ENCODE measurements at regions not wholly inside any gene's neighbourhood (a gene's known extent, or its start where the extent isn't known, plus 50 kb on each side); places are given as distances from the start of the nearest gene placed in this dataset.

- no peak for DNase-seq
Observed at GRCh38 chr2:188078534-188078933, 213.1 kb upstream of the GULP1 start.

GRCh38 chr2:188079196-188079595, 212.5 kb upstream of the GULP1 start:
- no peak for DNase-seq

GRCh38 chr2:188085421-188085820, 206.3 kb upstream of the GULP1 start:
- no peak for DNase-seq

GRCh38 chr2:188089901-188090300, 201.8 kb upstream of the GULP1 start:
- DNase-seq = no peak

- no peak for DNase-seq
Observed at GRCh38 chr2:188091220-188091619, 200.5 kb upstream of the GULP1 start.

- DNase-seq = no peak
Observed at GRCh38 chr2:188092734-188093133, 198.9 kb upstream of the GULP1 start.

GRCh38 chr2:188096910-188097309, 194.8 kb upstream of the GULP1 start:
- DNase-seq = no peak

GRCh38 chr2:188102881-188103280, 188.8 kb upstream of the GULP1 start:
- DNase-seq = no peak

GRCh38 chr2:188114014-188114413, 177.7 kb upstream of the GULP1 start:
- DNase-seq = no peak

GRCh38 chr2:188117706-188118105, 174.0 kb upstream of the GULP1 start:
- no peak for DNase-seq

GRCh38 chr2:188118431-188118830, 173.2 kb upstream of the GULP1 start:
- no peak for DNase-seq

- no peak for DNase-seq
Observed at GRCh38 chr2:188119112-188119838, 172.4 kb upstream of the GULP1 start.

- no peak for DNase-seq
Observed at GRCh38 chr2:188122985-188123384, 168.7 kb upstream of the GULP1 start.

- no peak for DNase-seq
Observed at GRCh38 chr2:188129677-188130076, 162.0 kb upstream of the GULP1 start.

GRCh38 chr2:188130317-188130716, 161.4 kb upstream of the GULP1 start:
- no peak for DNase-seq

GRCh38 chr2:188131281-188131680, 160.4 kb upstream of the GULP1 start:
- DNase-seq = no peak

GRCh38 chr2:188132385-188132784, 159.3 kb upstream of the GULP1 start:
- DNase-seq = no peak

- DNase-seq = no peak
Observed at GRCh38 chr2:188134241-188134640, 157.4 kb upstream of the GULP1 start.

GRCh38 chr2:188138313-188138712, 153.4 kb upstream of the GULP1 start:
- DNase-seq = no peak

GRCh38 chr2:188142088-188142487, 149.6 kb upstream of the GULP1 start:
- no peak for DNase-seq

- no peak for DNase-seq
Observed at GRCh38 chr2:188142636-188143295, 148.9 kb upstream of the GULP1 start.

- no peak for DNase-seq
Observed at GRCh38 chr2:188145885-188146284, 145.8 kb upstream of the GULP1 start.

- no peak for DNase-seq
Observed at GRCh38 chr2:188146888-188147287, 144.8 kb upstream of the GULP1 start.

GRCh38 chr2:188151670-188152069, 140.0 kb upstream of the GULP1 start:
- no peak for DNase-seq

All from MV-4-11 (cell line).